GM10266 (cell line): ENCODE measurements at regions not wholly inside any gene's neighbourhood (a gene's known extent, or its start where the extent isn't known, plus 50 kb on each side); places are given as distances from the start of the nearest gene placed in this dataset.
"Not testable (repeated sequence)": the region's sequence is repeated elsewhere in the genome, so short reads cannot be mapped to it uniquely, and the experiment has no call there.

Experiments used
- DNase-seq: peaks from one replicate; pipeline ENCODE4 v3.0.0; 2012; ENCODE audit errors: extremely low spot score
- TF ChIP-seq, protein P1 (sequence below): IDR thresholded peaks from 2 replicates; pipeline ENCODE4 v1.5.1; 2012; ENCODE audit warnings: mild to moderate bottlenecking, low read depth; ENCODE audit not compliant: control insufficient read depth, insufficient read depth; ENCODE audit errors: missing control alignments

GRCh38 chr7:10484767-10485166 lies 488.9 kb upstream of the PHF14 start:
- TF ChIP-seq, protein P1, sequence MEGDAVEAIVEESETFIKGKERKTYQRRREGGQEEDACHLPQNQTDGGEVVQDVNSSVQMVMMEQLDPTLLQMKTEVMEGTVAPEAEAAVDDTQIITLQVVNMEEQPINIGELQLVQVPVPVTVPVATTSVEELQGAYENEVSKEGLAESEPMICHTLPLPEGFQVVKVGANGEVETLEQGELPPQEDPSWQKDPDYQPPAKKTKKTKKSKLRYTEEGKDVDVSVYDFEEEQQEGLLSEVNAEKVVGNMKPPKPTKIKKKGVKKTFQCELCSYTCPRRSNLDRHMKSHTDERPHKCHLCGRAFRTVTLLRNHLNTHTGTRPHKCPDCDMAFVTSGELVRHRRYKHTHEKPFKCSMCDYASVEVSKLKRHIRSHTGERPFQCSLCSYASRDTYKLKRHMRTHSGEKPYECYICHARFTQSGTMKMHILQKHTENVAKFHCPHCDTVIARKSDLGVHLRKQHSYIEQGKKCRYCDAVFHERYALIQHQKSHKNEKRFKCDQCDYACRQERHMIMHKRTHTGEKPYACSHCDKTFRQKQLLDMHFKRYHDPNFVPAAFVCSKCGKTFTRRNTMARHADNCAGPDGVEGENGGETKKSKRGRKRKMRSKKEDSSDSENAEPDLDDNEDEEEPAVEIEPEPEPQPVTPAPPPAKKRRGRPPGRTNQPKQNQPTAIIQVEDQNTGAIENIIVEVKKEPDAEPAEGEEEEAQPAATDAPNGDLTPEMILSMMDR: no peak
- DNase-seq: no peak

DNA sequence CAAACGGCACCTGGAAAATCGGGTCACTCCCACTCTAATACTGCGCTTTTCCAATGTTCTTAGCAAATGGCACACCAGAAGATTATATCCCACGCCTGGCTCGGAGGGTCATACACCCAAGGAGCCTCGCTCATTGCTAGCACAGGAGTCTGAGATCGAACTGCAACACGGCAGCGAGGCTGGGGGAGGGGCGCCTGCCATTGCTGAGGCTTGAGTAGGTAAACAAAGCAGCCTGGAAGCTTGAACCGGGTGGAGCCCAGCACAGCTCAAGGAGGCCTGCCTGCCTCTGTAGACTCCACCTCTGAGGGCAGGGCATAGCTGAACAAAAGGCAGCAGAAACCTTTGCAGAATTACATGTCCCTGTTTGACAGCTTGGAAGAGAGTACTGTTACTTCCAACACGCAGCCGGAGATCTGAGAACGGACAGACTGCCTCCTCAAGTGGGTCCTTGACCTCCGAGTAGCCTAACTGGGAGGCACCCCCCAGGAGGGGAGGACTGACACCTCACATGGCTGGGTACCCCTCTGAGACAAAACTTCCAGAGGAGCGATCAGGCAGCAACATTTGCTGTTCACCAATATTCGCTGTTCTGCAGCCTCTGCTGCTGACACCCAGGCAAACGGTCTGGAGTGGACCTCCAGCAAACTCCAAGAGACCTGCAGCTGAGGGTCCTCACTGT lies 472.3 kb upstream of the PHF14 start:
- DNase-seq: not testable (repeated sequence)

DNA sequence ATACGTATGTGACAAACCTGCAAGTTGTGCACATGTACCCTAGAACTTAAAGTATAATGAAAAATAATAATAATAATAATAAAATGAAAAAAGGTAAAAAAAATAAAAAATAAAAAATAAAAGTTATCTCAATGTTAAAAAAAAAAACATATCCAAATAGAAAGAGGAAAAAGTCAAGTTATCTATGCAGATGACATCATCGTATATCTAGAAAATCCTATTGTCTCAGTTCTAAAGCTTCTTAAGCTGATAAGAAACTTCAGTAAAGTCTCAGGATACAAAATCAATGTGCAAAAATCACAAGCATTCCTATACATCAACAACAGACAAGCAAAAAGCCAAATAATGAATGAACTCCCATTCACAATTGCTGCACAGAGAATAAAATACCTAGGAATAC lies 466.6 kb upstream of the PHF14 start:
- TF ChIP-seq, protein P1: no peak
- DNase-seq: no peak

- DNase-seq: no peak
- TF ChIP-seq, protein P1: no peak
These were observed 452.4 kb upstream of the PHF14 start for GRCh38 chr7:10521306-10521705.

DNA sequence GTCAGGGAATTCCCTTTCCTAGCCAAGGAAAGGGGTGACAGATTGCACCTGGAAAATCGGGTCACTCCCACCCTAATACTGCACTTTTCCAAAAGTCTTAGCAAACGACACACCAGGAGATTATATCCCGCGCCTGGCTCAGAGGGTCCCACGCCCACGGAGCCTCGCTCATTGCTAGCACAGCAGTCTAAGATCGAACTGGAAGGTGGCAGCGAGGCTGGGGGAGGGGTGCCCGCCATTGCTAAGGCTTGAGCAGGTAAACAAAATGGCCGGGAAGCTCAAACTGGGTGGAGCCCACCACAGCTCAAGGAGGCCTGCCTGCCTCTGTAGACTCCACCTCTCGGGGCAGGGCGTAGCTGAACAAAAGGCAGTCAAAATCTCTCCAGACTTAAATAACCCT lies 440.2 kb upstream of the PHF14 start:
- not testable (repeated sequence) for DNase-seq

DNA sequence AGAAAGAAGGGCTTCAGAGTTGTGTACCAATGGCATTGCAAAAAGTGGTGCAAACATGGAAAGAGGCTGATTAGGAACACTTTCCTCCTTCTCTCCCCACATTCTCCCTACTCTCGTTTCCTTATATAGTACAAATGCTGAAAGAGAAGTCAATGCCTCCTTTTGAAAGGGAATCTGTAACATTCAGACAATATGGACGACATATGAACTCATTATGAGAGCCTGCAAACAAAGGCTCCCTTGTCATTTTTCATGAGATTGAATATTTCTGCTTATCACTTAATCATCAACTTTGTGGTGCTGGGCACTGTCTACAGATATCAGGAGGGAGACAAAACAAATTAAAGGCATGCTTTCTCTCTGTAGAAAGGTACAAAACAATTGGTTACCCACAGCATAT lies 437.1 kb upstream of the PHF14 start:
- no peak for DNase-seq
- TF ChIP-seq, protein P1: no peak

- TF ChIP-seq, protein P1: no peak
These were observed 435.9 kb upstream of the PHF14 start for GRCh38 chr7:10537764-10538163.

GRCh38 chr7:10557375-10557774 lies 416.3 kb upstream of the PHF14 start:
- DNase-seq: no peak
- TF ChIP-seq, protein P1: no peak

More at GRCh38 chr7:10537764-10538163, 435.9 kb upstream of the PHF14 start:
- no peak for DNase-seq
